A673 (cell line): ENCODE measurements at regions not wholly inside any gene's neighbourhood (a gene's known extent, or its start where the extent isn't known, plus 50 kb on each side); places are given as distances from the start of the nearest gene placed in this dataset.

Experiments used
- EZH2 ChIP-seq: fragments of 200-600 bp; sonication (generic); IDR thresholded peaks from 2 replicates; pipeline ENCODE4 v1.6.1; 2017; ENCODE audit warnings: borderline replicate concordance, low read depth, mild to moderate bottlenecking, mixed read lengths, antibody characterized with exemption, low read length; ENCODE audit not compliant: poor library complexity, severe bottlenecking
- TF ChIP-seq, protein P1 (sequence below): fragments of 300-800, 200-600 bp; sonication (generic); conservative IDR thresholded peaks from 2 replicates; pipeline ENCODE4 v1.5.1; 2017; ENCODE audit warnings: low read depth, mild to moderate bottlenecking, antibody characterized with exemption, low read length, moderate library complexity, mixed read lengths

DNA sequence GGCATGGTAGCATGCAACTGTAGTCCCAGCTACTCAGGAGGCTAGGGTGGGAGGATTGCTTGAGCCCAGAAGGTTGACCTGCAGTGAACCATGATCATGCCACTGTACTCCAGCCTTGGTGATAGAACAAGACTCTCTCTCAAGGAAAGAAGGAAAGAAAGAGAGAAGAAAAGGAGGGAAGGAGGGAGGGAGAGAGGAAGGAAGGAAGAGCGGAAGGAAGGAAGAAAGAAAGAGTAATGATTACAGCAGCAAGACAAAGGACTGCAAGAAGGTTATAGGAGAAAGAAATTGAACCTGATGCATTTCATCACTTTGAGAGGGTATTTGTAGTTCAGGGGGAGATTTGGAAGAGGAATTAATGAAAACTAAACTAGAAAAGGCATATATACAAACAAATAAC lies 155.7 kb downstream of the LACC1 start:
- TF ChIP-seq, protein P1, sequence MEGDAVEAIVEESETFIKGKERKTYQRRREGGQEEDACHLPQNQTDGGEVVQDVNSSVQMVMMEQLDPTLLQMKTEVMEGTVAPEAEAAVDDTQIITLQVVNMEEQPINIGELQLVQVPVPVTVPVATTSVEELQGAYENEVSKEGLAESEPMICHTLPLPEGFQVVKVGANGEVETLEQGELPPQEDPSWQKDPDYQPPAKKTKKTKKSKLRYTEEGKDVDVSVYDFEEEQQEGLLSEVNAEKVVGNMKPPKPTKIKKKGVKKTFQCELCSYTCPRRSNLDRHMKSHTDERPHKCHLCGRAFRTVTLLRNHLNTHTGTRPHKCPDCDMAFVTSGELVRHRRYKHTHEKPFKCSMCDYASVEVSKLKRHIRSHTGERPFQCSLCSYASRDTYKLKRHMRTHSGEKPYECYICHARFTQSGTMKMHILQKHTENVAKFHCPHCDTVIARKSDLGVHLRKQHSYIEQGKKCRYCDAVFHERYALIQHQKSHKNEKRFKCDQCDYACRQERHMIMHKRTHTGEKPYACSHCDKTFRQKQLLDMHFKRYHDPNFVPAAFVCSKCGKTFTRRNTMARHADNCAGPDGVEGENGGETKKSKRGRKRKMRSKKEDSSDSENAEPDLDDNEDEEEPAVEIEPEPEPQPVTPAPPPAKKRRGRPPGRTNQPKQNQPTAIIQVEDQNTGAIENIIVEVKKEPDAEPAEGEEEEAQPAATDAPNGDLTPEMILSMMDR = no peak
- TF ChIP-seq EZH2 = no peak
